Ishikawa (cell line): ENCODE measurements at regions not wholly inside any gene's neighbourhood (a gene's known extent, or its start where the extent isn't known, plus 50 kb on each side); places are given as distances from the start of the nearest gene placed in this dataset.

ENCODE experiments used
- EP300 ChIP-seq: IDR thresholded peaks from 2 replicates; pipeline ENCODE4 v1.6.1; 2012; ENCODE audit warnings: borderline replicate concordance
- FOXM1 ChIP-seq: IDR thresholded peaks from 2 replicates; pipeline ENCODE4 v1.6.1; 2012; ENCODE audit warnings: low read depth, borderline replicate concordance
- NFIC ChIP-seq: IDR thresholded peaks from 2 replicates; pipeline ENCODE4 v1.6.1; 2012
- REST ChIP-seq: IDR thresholded peaks from 2 replicates; pipeline ENCODE4 v1.6.1; 2012; ENCODE audit warnings: low read depth, mild to moderate bottlenecking
- TAF1 ChIP-seq: IDR thresholded peaks from 2 replicates; pipeline ENCODE4 v1.6.1; 2012; ENCODE audit warnings: low read depth, mild to moderate bottlenecking
- YY1 ChIP-seq: IDR thresholded peaks from 2 replicates; pipeline ENCODE4 v1.6.1; 2012; ENCODE audit warnings: low read depth

- TF ChIP-seq EP300 (no peak), NFIC (no peak), REST (no peak), YY1 (no peak), FOXM1 (no peak), TAF1 (no peak)
Observed at GRCh38 chr2:34161549-34161948, 562.5 kb upstream of the FAM98A start.
